ENCODE measurements at regions not wholly inside any gene's neighbourhood (a gene's known extent, or its start where the extent isn't known, plus 50 kb on each side); places are given as distances from the start of the nearest gene placed in this dataset.

DNA sequence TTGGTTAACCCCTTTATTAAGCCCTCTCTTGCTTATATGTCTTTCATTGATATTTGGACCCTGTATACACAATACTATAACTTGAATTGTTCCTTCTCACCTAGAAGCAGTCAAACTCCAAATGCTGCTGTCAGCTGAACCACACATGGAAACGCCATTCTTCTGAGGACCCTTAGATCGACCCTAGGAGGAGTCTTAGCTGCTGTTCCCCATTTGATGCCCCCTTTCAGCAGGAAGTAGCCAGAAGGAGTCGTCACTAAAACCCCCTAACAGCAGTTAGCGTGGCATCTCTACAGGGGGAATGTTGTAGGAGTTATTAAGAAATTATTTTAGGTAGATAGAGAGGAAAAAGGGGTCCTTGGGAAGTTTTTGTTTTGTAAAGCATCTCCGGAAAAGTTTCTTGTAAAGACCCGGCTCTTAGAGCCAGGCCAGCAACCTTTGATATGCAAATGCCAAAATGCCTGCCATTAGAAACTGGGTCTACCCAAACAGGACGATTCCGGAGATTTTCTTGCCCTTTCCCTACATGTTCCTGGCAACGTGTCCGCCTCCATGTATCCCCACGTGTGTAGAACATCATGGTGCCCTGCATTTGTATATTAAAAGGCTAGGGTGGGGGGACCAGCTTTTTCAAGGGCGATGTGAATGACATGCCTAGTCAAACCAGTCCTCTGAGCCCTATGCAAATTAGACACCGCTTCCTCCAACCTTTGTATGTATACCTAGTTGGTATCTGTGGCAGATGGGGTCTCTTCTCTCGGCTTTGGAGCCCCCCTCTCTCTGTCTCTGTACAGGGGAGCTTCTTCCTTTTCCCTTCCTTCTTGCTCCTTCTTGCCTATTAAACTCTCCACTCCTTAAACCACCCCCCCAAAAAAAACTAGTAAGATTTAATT, 638.4 kb upstream of the POU3F3 start:
- Histone ChIP-seq H4K5ac (ENCODE audit: insufficient read length, low read depth, low read length) (no peak overlapping the region), H2BK20ac (ENCODE audit: low read depth, low read length, poor library complexity, severe bottlenecking) (no peak overlapping the region), H3K14ac (ENCODE audit: insufficient read depth, low read length) (peak overlapping the region; percentile 72; the same call in 1 of the 2 replicates), H2AFZ (ENCODE audit: low read length) (peak overlapping the region; percentile 85), H3K27me3 (ENCODE audit: insufficient read depth, low read length) (no peaks in the 10 kb centered on the region), H2BK12ac (ENCODE audit: insufficient read length, low read depth, low read length) (no peak overlapping the region), H3K18ac (ENCODE audit: insufficient read length, low read depth, low read length) (peak overlapping the region; percentile 87), H4K20me1 (ENCODE audit: control insufficient read depth, insufficient read depth, insufficient read length) (no peaks in the 10 kb centered on the region), H2BK120ac (ENCODE audit: low read depth, low read length, poor library complexity, severe bottlenecking) (no peak overlapping the region), H3K79me1 (ENCODE audit: insufficient read depth, low read depth, low read length, poor library complexity, severe bottlenecking) (no peaks in the 10 kb centered on the region), H3K4me2 (ENCODE audit: insufficient read depth, insufficient read length, low read length) (peak overlapping the region; percentile 79), H3T11ph (ENCODE audit: low read length) (no peak overlapping the region), H4K8ac (replicated peaks; ENCODE audit: insufficient read length, low read depth, low read length) (no peak overlapping the region), H2BK5ac (ENCODE audit: insufficient read length, low read length) (no peak overlapping the region), H3K4ac (ENCODE audit: low read depth, low read length) (no peak overlapping the region), H3K9ac (ENCODE audit: extremely low read depth, insufficient read length, low read length) (no peak overlapping the region), H2BK15ac (ENCODE audit: low read depth, low read length) (no peak overlapping the region), H3K23ac (ENCODE audit: insufficient read length, low read depth, low read length) (no peak overlapping the region), H3K27ac (ENCODE audit: insufficient read length, low read depth, low read length) (no peak overlapping the region), H3K9me3 (ENCODE audit: control insufficient read depth, low read depth, low read length) (no peaks in the 10 kb centered on the region), H3K79me2 (ENCODE audit: insufficient read depth, low read length) (no peaks in the 10 kb centered on the region), H4K91ac (ENCODE audit: insufficient read length, low read depth, low read length) (no peak overlapping the region), H3K4me1 (ENCODE audit: insufficient read depth, low read length) (no peaks in the 10 kb centered on the region; the same call in 1 of the 2 replicates), H3K56ac (ENCODE audit: insufficient read length, low read depth, low read length) (no peak overlapping the region), H2AK5ac (ENCODE audit: insufficient read length, low read length) (no peak overlapping the region), H3K23me2 (ENCODE audit: insufficient read length, low read depth, low read length, poor library complexity, severe bottlenecking) (no peaks in the 10 kb centered on the region)
- WGBS (ENCODE audit: extremely low coverage, insufficient read length, low lambda C conversion rate) = no CpG with 5 or more reads among the region's 14 CpGs
- TF ChIP-seq, protein P1, sequence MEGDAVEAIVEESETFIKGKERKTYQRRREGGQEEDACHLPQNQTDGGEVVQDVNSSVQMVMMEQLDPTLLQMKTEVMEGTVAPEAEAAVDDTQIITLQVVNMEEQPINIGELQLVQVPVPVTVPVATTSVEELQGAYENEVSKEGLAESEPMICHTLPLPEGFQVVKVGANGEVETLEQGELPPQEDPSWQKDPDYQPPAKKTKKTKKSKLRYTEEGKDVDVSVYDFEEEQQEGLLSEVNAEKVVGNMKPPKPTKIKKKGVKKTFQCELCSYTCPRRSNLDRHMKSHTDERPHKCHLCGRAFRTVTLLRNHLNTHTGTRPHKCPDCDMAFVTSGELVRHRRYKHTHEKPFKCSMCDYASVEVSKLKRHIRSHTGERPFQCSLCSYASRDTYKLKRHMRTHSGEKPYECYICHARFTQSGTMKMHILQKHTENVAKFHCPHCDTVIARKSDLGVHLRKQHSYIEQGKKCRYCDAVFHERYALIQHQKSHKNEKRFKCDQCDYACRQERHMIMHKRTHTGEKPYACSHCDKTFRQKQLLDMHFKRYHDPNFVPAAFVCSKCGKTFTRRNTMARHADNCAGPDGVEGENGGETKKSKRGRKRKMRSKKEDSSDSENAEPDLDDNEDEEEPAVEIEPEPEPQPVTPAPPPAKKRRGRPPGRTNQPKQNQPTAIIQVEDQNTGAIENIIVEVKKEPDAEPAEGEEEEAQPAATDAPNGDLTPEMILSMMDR (conservative IDR thresholded peaks at IDR 0.05) = no peak
- peaks cover 27 to 28% of the 10 kb centered on the region in 2 experiments for H3K4me1 Mint-ChIP-seq
- H3K27me3 Mint-ChIP-seq (ENCODE audit: low read depth) = peaks cover 3% of the 10 kb centered on the region; the same call in 1 of the 2 replicates
- no peaks in the 10 kb centered on the region for H3K36me3 Mint-ChIP-seq (ENCODE audit: insufficient read depth in 1 of 3, low read depth in 3 of 3)
- H3K9me3 Mint-ChIP-seq = no peaks in the 10 kb centered on the region
- peak; percentile 53 for DNase-seq
- peak overlapping the region in 2 of 3 experiments; percentile 57 to 92; a peak in 5 of 7 replicates for H3K27ac Mint-ChIP-seq
- peak overlapping the region; percentile 62 to 65 for H3K4me3 Mint-ChIP-seq

All from H9 (cell line).